Activated CD4-positive, alpha-beta T cell treated with anti-CD3 and anti-CD28 coated beads for 36 hours (primary cell): ENCODE measurements at regions not wholly inside any gene's neighbourhood (a gene's known extent, or its start where the extent isn't known, plus 50 kb on each side); places are given as distances from the start of the nearest gene placed in this dataset.

Experiments
- ATAC-seq: fragments of 200-7000 bp; cut with Tn5 transposase; one replicate; pipeline ENCODE4 v1.10.0; 2021; ENCODE audit warnings: mild to moderate bottlenecking, moderate library complexity
- CTCF ChIA-PET: fragments of 350-600 bp; sonication (Branson Sonifier 250); formaldehyde crosslinking; loops from one replicate; lab custom pipeline; 2021; ENCODE audit warnings: antibody characterized with exemption; lab: Charles Lee
- POLR2A ChIA-PET: fragments of 350-600 bp; sonication (Branson Sonifier 250); formaldehyde crosslinking; loops from one replicate; lab custom pipeline; 2021; ENCODE audit warnings: antibody characterized with exemption, inconsistent platforms; lab: Charles Lee
- DNase-seq: peaks from one replicate; pipeline ENCODE4 v3.0.0-alpha.2; 2020
- H3K27ac Mint-ChIP-seq: one replicate; pipeline ENCODE4 v1.8.0; 2021; ENCODE audit warnings: mixed read lengths
- H3K27me3 Mint-ChIP-seq: one replicate; pipeline ENCODE4 v1.8.0; 2021; ENCODE audit warnings: mixed read lengths
- H3K36me3 Mint-ChIP-seq: one replicate; pipeline ENCODE4 v1.8.0; 2021; ENCODE audit warnings: low read depth, mixed read lengths
- H3K4me1 Mint-ChIP-seq: one replicate; pipeline ENCODE4 v1.8.0; 2021; ENCODE audit warnings: mixed read lengths
- H3K4me3 Mint-ChIP-seq: one replicate; pipeline ENCODE4 v1.8.0; 2021; ENCODE audit warnings: mild to moderate bottlenecking, moderate library complexity, mixed read lengths
- H3K9me3 Mint-ChIP-seq: one replicate; pipeline ENCODE4 v1.8.0; 2021; ENCODE audit warnings: low read depth, mixed read lengths
- intact Hi-C, 2 experiments: fragments of 100-400 bp; cut with DNase I in 1 of 2; cut with micrococcal nuclease in 1 of 2; formaldehyde crosslinking; loops; one replicate each; pipeline versions ENCODE4 v1.14.2 to v1.15.1; 2022 to 2024; cut with DNase I, micrococcal nuclease

- Mint-ChIP-seq H3K4me1 (no peaks in the 10 kb centered on the region), H3K36me3 (no peaks in the 10 kb centered on the region), H3K27ac (no peak overlapping the region), H3K27me3 (no peaks in the 10 kb centered on the region), H3K4me3 (no peak overlapping the region), H3K9me3 (peaks cover 2% of the 10 kb centered on the region)
- DNase-seq: no peak
- intact Hi-C loops: no loop called here
- ChIA-PET POLR2A (no interaction called here), CTCF (no interaction called here)
- ATAC-seq: no peak
These were observed 1293.1 kb upstream of the SLC39A10 start for GRCh38 chr2:194363878-194364277.

- Mint-ChIP-seq H3K27me3 (no peaks in the 10 kb centered on the region), H3K4me1 (no peaks in the 10 kb centered on the region), H3K27ac (no peak overlapping the region), H3K36me3 (no peaks in the 10 kb centered on the region), H3K4me3 (no peak overlapping the region), H3K9me3 (peaks cover 2% of the 10 kb centered on the region)
- ChIA-PET CTCF (no interaction called here), POLR2A (no interaction called here)
- ATAC-seq (no peak), DNase-seq (no peak)
- intact Hi-C loops: no loop called here
These were observed 1293.7 kb upstream of the SLC39A10 start for GRCh38 chr2:194363295-194363694.

- no peaks in the 10 kb centered on the region for H3K27me3 Mint-ChIP-seq
- intact Hi-C loops: no loop called here
- peaks cover 2% of the 10 kb centered on the region for H3K9me3 Mint-ChIP-seq
- H3K27ac Mint-ChIP-seq: no peak overlapping the region
- CTCF ChIA-PET: no interaction called here
- no peak for DNase-seq
- POLR2A ChIA-PET: no interaction called here
- H3K4me1 Mint-ChIP-seq: no peaks in the 10 kb centered on the region
- H3K36me3 Mint-ChIP-seq: no peaks in the 10 kb centered on the region
- ATAC-seq: no peak
- H3K4me3 Mint-ChIP-seq: no peak overlapping the region
These were observed 1304.5 kb upstream of the SLC39A10 start for GRCh38 chr2:194352505-194352904.

- Mint-ChIP-seq H3K27me3 (no peaks in the 10 kb centered on the region), H3K4me1 (no peaks in the 10 kb centered on the region), H3K27ac (no peak overlapping the region), H3K36me3 (no peaks in the 10 kb centered on the region), H3K4me3 (no peak overlapping the region), H3K9me3 (no peaks in the 10 kb centered on the region)
- no peak for DNase-seq
- intact Hi-C loops: no loop called here
- ATAC-seq: no peak
- ChIA-PET CTCF (no interaction called here), POLR2A (no interaction called here)
These were observed 1310.8 kb upstream of the SLC39A10 start for GRCh38 chr2:194346193-194346592.

GRCh38 chr2:194345347-194345746 lies 1311.7 kb upstream of the SLC39A10 start:
- CTCF ChIA-PET: no interaction called here
- Mint-ChIP-seq H3K4me3 (no peak overlapping the region), H3K36me3 (no peaks in the 10 kb centered on the region), H3K9me3 (no peaks in the 10 kb centered on the region), H3K27me3 (no peaks in the 10 kb centered on the region), H3K27ac (no peak overlapping the region), H3K4me1 (no peaks in the 10 kb centered on the region)
- intact Hi-C loops: no loop called here
- DNase-seq: no peak
- ATAC-seq: no peak
- POLR2A ChIA-PET: no interaction called here

- DNase-seq: no peak
- intact Hi-C loops: no loop called here
- no peak overlapping the region for H3K27ac Mint-ChIP-seq
- ChIA-PET CTCF (no interaction called here), POLR2A (no interaction called here)
- no peaks in the 10 kb centered on the region for H3K4me1 Mint-ChIP-seq
- ATAC-seq: no peak
- no peak overlapping the region for H3K4me3 Mint-ChIP-seq
- H3K9me3 Mint-ChIP-seq: no peaks in the 10 kb centered on the region
- H3K27me3 Mint-ChIP-seq: no peaks in the 10 kb centered on the region
- no peaks in the 10 kb centered on the region for H3K36me3 Mint-ChIP-seq
These were observed 1313.9 kb upstream of the SLC39A10 start for GRCh38 chr2:194343167-194343566.

- Mint-ChIP-seq H3K27ac (no peak overlapping the region), H3K4me3 (no peak overlapping the region), H3K36me3 (no peaks in the 10 kb centered on the region), H3K27me3 (no peaks in the 10 kb centered on the region), H3K9me3 (no peaks in the 10 kb centered on the region), H3K4me1 (no peaks in the 10 kb centered on the region)
- ChIA-PET CTCF (interaction anchor here (1.1 kb wide), 1 partner anchor 28 kb away, joined by 3 read pairs; no protein-coding TSS in a partner anchor), POLR2A (no interaction called here)
- ATAC-seq: no peak
- intact Hi-C loops: no loop called here
- DNase-seq: no peak
These were observed 1324.1 kb upstream of the SLC39A10 start for GRCh38 chr2:194332799-194333490.

- Mint-ChIP-seq H3K36me3 (no peaks in the 10 kb centered on the region), H3K27ac (no peak overlapping the region), H3K9me3 (no peaks in the 10 kb centered on the region), H3K4me1 (no peaks in the 10 kb centered on the region), H3K27me3 (no peaks in the 10 kb centered on the region), H3K4me3 (no peak overlapping the region)
- ATAC-seq (no peak), DNase-seq (no peak)
- CTCF ChIA-PET: interaction anchor here (0.6 kb wide), 1 partner anchor 9 kb away, joined by 3 read pairs; no protein-coding TSS in a partner anchor
- POLR2A ChIA-PET: no interaction called here
- intact Hi-C loops: no loop called here
These were observed 1328.6 kb upstream of the SLC39A10 start for GRCh38 chr2:194328456-194328855.

GRCh38 chr2:194327196-194327888 lies 1329.7 kb upstream of the SLC39A10 start:
- H3K27me3 Mint-ChIP-seq: no peaks in the 10 kb centered on the region
- POLR2A ChIA-PET: no interaction called here
- no peak for ATAC-seq

GRCh38 chr2:194323740-194324139 lies 1333.3 kb upstream of the SLC39A10 start:
- DNase-seq (no peak), ATAC-seq (no peak)
- intact Hi-C loops: no loop called here
- CTCF ChIA-PET: interaction anchor here (0.5 kb wide), 1 partner anchor 15 kb away, joined by 3 read pairs; no protein-coding TSS in a partner anchor
- H3K27me3 Mint-ChIP-seq: no peaks in the 10 kb centered on the region
- no peaks in the 10 kb centered on the region for H3K9me3 Mint-ChIP-seq
- no peaks in the 10 kb centered on the region for H3K4me1 Mint-ChIP-seq
- POLR2A ChIA-PET: no interaction called here
- H3K4me3 Mint-ChIP-seq: no peak overlapping the region
- H3K36me3 Mint-ChIP-seq: no peaks in the 10 kb centered on the region
- no peak overlapping the region for H3K27ac Mint-ChIP-seq

More at GRCh38 chr2:194327196-194327888, 1329.7 kb upstream of the SLC39A10 start:
- CTCF ChIA-PET: no interaction called here
- H3K4me3 Mint-ChIP-seq: no peak overlapping the region
- intact Hi-C loops: no loop called here
- no peak overlapping the region for H3K27ac Mint-ChIP-seq
- DNase-seq: no peak
- H3K9me3 Mint-ChIP-seq: no peaks in the 10 kb centered on the region
- no peaks in the 10 kb centered on the region for H3K4me1 Mint-ChIP-seq
- H3K36me3 Mint-ChIP-seq: no peaks in the 10 kb centered on the region

GRCh38 chr2:194320520-194320919 lies 1336.5 kb upstream of the SLC39A10 start:
- no peaks in the 10 kb centered on the region for H3K9me3 Mint-ChIP-seq
- H3K27me3 Mint-ChIP-seq: no peaks in the 10 kb centered on the region
- intact Hi-C loops: no loop called here
- no peak overlapping the region for H3K27ac Mint-ChIP-seq
- POLR2A ChIA-PET: no interaction called here
- ATAC-seq: no peak
- DNase-seq: no peak
- no peaks in the 10 kb centered on the region for H3K36me3 Mint-ChIP-seq
- CTCF ChIA-PET: no interaction called here
- H3K4me1 Mint-ChIP-seq: no peaks in the 10 kb centered on the region
- H3K4me3 Mint-ChIP-seq: no peak overlapping the region
